CD4-positive, alpha-beta memory T cell (primary cell): ENCODE measurements at regions not wholly inside any gene's neighbourhood (a gene's known extent, or its start where the extent isn't known, plus 50 kb on each side); places are given as distances from the start of the nearest gene placed in this dataset.

ENCODE experiments used
- CTCF ChIA-PET: fragments of 350-600 bp; sonication (Branson Sonifier 250); formaldehyde crosslinking; loops from one replicate; lab custom pipeline; 2021; ENCODE audit warnings: inconsistent platforms; ENCODE audit not compliant: partially characterized antibody; lab: Charles Lee
- POLR2A ChIA-PET: fragments of 350-600 bp; sonication (Branson Sonifier 250); formaldehyde crosslinking; loops from one replicate; lab custom pipeline; 2021; ENCODE audit not compliant: partially characterized antibody; lab: Charles Lee
- DNase-seq, 5 donors: peaks; one replicate each; pipeline versions ENCODE4 v3.0.0 to v3.0.0-alpha.2; 2020 to 2022; ENCODE audit warnings: mixed read lengths in 1 of 5
- H3K27ac ChIP-seq: one replicate; pipeline ENCODE4 v1.7.0; 2013; ENCODE audit warnings: low read depth, low read length
- H3K27me3 ChIP-seq: 2 replicates; pipeline ENCODE4 v1.7.0; 2013; ENCODE audit warnings: mild to moderate bottlenecking, low read length, moderate library complexity; ENCODE audit not compliant: insufficient read depth
- H3K36me3 ChIP-seq: 2 replicates; pipeline ENCODE4 v1.7.0; 2013; ENCODE audit warnings: mild to moderate bottlenecking, low read length, moderate library complexity; ENCODE audit not compliant: insufficient read depth
- H3K4me1 ChIP-seq: 2 replicates; pipeline ENCODE4 v1.7.0; 2013; ENCODE audit warnings: mild to moderate bottlenecking, low read length, moderate library complexity; ENCODE audit not compliant: insufficient read depth
- H3K4me3 ChIP-seq, 2 donors: one replicate each; pipeline ENCODE4 v1.7.0; 2013; ENCODE audit warnings: low read length in 2 of 2, mild to moderate bottlenecking in 1 of 2
- H3K9me3 ChIP-seq, 2 donors: one replicate each; pipeline ENCODE4 v1.7.0; 2013; ENCODE audit warnings: low read length in 2 of 2, control low read depth in 1 of 2; ENCODE audit not compliant: control insufficient read depth in 1 of 2
- H3K27ac Mint-ChIP-seq, 7 donors: one replicate each; pipeline ENCODE4 v1.8.0; 2020 to 2021; ENCODE audit warnings: mixed read lengths in 7 of 7, mild to moderate bottlenecking in 6 of 7, inconsistent platforms in 3 of 7, moderate library complexity in 3 of 7
- H3K27me3 Mint-ChIP-seq, 2 donors: one replicate each; pipeline ENCODE4 v1.8.0; 2020 to 2021; ENCODE audit warnings: mixed read lengths in 2 of 2
- H3K36me3 Mint-ChIP-seq, 2 donors: one replicate each; pipeline ENCODE4 v1.8.0; 2020 to 2021; ENCODE audit warnings: mixed read lengths in 2 of 2, inconsistent platforms in 1 of 2, mild to moderate bottlenecking in 1 of 2
- H3K4me1 Mint-ChIP-seq, 4 donors: one replicate each; pipeline ENCODE4 v1.8.0; 2020 to 2021; ENCODE audit warnings: mixed read lengths in 4 of 4, mild to moderate bottlenecking in 1 of 4
- H3K4me3 Mint-ChIP-seq, 8 donors: one replicate each; pipeline ENCODE4 v1.8.0; 2020 to 2021; ENCODE audit warnings: mixed read lengths in 8 of 8, mild to moderate bottlenecking in 7 of 8, moderate library complexity in 6 of 8, inconsistent platforms in 3 of 8
- H3K9me3 Mint-ChIP-seq, 8 donors: one replicate each; pipeline ENCODE4 v1.8.0; 2020 to 2021; ENCODE audit warnings: mixed read lengths in 8 of 8, mild to moderate bottlenecking in 5 of 8, inconsistent platforms in 3 of 8, moderate library complexity in 1 of 8
- intact Hi-C: fragments of 100-400 bp; cut with micrococcal nuclease; formaldehyde crosslinking; loops from one replicate; pipeline ENCODE4 v1.15.1; 2023

- H3K27me3 ChIP-seq, result no peaks in the 10 kb centered on the region
- ChIA-PET CTCF (no interaction called here), POLR2A (no interaction called here)
- H3K9me3 Mint-ChIP-seq, result no peaks in the 10 kb centered on the region
- no peaks in the 10 kb centered on the region for H3K9me3 ChIP-seq
- H3K4me3 Mint-ChIP-seq, result no peak overlapping the region
- H3K36me3 ChIP-seq, result no peaks in the 10 kb centered on the region
- no peak for DNase-seq
- intact Hi-C loops, result no loop called here
- no peak overlapping the region for H3K27ac ChIP-seq
- no peaks in the 10 kb centered on the region for H3K36me3 Mint-ChIP-seq
- H3K4me1 Mint-ChIP-seq, result peaks cover 0 to 2% (median 0%) of the 10 kb centered on the region in 4 donors
- no peak overlapping the region for H3K27ac Mint-ChIP-seq
- no peak overlapping the region for H3K4me3 ChIP-seq
- H3K4me1 ChIP-seq, result no peaks in the 10 kb centered on the region
- H3K27me3 Mint-ChIP-seq, result peaks cover 4 to 14% of the 10 kb centered on the region in 2 donors
Measured at GRCh38 chr4:110309675-110310074, 111.3 kb upstream of the ELOVL6 start.

- no peak for DNase-seq
- no peaks in the 10 kb centered on the region for H3K9me3 ChIP-seq
- H3K36me3 ChIP-seq, result no peaks in the 10 kb centered on the region
- intact Hi-C loops, result no loop called here
- POLR2A ChIA-PET, result no interaction called here
- Mint-ChIP-seq H3K4me3 (no peak overlapping the region), H3K27me3 (peaks cover 6 to 16% of the 10 kb centered on the region in 2 donors), H3K9me3 (peaks cover 0 to 1% (median 0%) of the 10 kb centered on the region in 8 donors), H3K36me3 (no peaks in the 10 kb centered on the region), H3K27ac (no peak overlapping the region), H3K4me1 (no peaks in the 10 kb centered on the region)
- no peaks in the 10 kb centered on the region for H3K4me1 ChIP-seq
- no peak overlapping the region for H3K4me3 ChIP-seq
- CTCF ChIA-PET, result interaction anchor here (1.5 kb wide), 1 partner anchor 256 kb away, joined by 5 read pairs; no protein-coding TSS in a partner anchor
- H3K27ac ChIP-seq, result no peak overlapping the region
- no peaks in the 10 kb centered on the region for H3K27me3 ChIP-seq
Measured at GRCh38 chr4:110306303-110306702, 107.9 kb upstream of the ELOVL6 start.

GRCh38 chr4:110305455-110305854 is 107.0 kb upstream of the ELOVL6 start:
- Histone ChIP-seq H3K36me3 (no peaks in the 10 kb centered on the region), H3K9me3 (no peaks in the 10 kb centered on the region), H3K4me3 (no peak overlapping the region), H3K4me1 (no peaks in the 10 kb centered on the region), H3K27me3 (no peaks in the 10 kb centered on the region), H3K27ac (no peak overlapping the region)
- H3K27me3 Mint-ChIP-seq, result peaks cover 6 to 15% of the 10 kb centered on the region in 2 donors
- intact Hi-C loops, result no loop called here
- POLR2A ChIA-PET, result no interaction called here
- H3K36me3 Mint-ChIP-seq, result no peaks in the 10 kb centered on the region
- CTCF ChIA-PET, result no interaction called here
- no peak overlapping the region for H3K4me3 Mint-ChIP-seq
- no peak for DNase-seq
- H3K9me3 Mint-ChIP-seq, result peaks cover 0 to 1% (median 0%) of the 10 kb centered on the region in 8 donors
- H3K4me1 Mint-ChIP-seq, result no peaks in the 10 kb centered on the region
- no peak overlapping the region for H3K27ac Mint-ChIP-seq

GRCh38 chr4:110296892-110297291 is 98.5 kb upstream of the ELOVL6 start:
- Mint-ChIP-seq H3K4me1 (peaks cover 0 to 5% (median 4%) of the 10 kb centered on the region in 4 donors), H3K27ac (no peak overlapping the region), H3K4me3 (no peak overlapping the region), H3K36me3 (no peaks in the 10 kb centered on the region), H3K27me3 (peaks cover 6 to 13% of the 10 kb centered on the region in 2 donors), H3K9me3 (no peaks in the 10 kb centered on the region)
- intact Hi-C loops, result no loop called here
- H3K36me3 ChIP-seq, result no peaks in the 10 kb centered on the region
- no peaks in the 10 kb centered on the region for H3K27me3 ChIP-seq
- H3K4me3 ChIP-seq, result no peak overlapping the region
- no peaks in the 10 kb centered on the region for H3K9me3 ChIP-seq
- POLR2A ChIA-PET, result no interaction called here
- CTCF ChIA-PET, result interaction anchor here (1.3 kb wide), 1 partner anchor 10 kb away, joined by 3 read pairs; no protein-coding TSS in a partner anchor
- no peak for DNase-seq
- no peak overlapping the region for H3K27ac ChIP-seq
- no peaks in the 10 kb centered on the region for H3K4me1 ChIP-seq

GRCh38 chr4:110294165-110294564 is 95.8 kb upstream of the ELOVL6 start:
- no peak overlapping the region for H3K27ac ChIP-seq
- intact Hi-C loops, result no loop called here
- no peaks in the 10 kb centered on the region for H3K36me3 Mint-ChIP-seq

GRCh38 chr4:110292994-110293744 is 94.8 kb upstream of the ELOVL6 start:
- no peaks in the 10 kb centered on the region for H3K36me3 ChIP-seq
- Mint-ChIP-seq H3K27ac (peak overlapping the region in 1 of 7 donors; percentile 44), H3K36me3 (no peaks in the 10 kb centered on the region), H3K27me3 (peaks cover 11 to 17% of the 10 kb centered on the region in 2 donors), H3K9me3 (no peaks in the 10 kb centered on the region), H3K4me1 (peaks cover 0 to 5% (median 4%) of the 10 kb centered on the region in 4 donors), H3K4me3 (no peak overlapping the region)
- CTCF ChIA-PET, result no interaction called here
- H3K27me3 ChIP-seq, result no peaks in the 10 kb centered on the region
- no peaks in the 10 kb centered on the region for H3K9me3 ChIP-seq
- no peaks in the 10 kb centered on the region for H3K4me1 ChIP-seq
- H3K27ac ChIP-seq, result no peak overlapping the region
- DNase-seq, result no peak
- intact Hi-C loops, result no loop called here
- no peak overlapping the region for H3K4me3 ChIP-seq
- POLR2A ChIA-PET, result no interaction called here

More at GRCh38 chr4:110294165-110294564, 95.8 kb upstream of the ELOVL6 start:
- Mint-ChIP-seq H3K4me1 (peaks cover 0 to 5% (median 4%) of the 10 kb centered on the region in 4 donors), H3K4me3 (no peak overlapping the region), H3K9me3 (no peaks in the 10 kb centered on the region), H3K27me3 (peaks cover 11 to 17% of the 10 kb centered on the region in 2 donors), H3K27ac (no peak overlapping the region)
- H3K9me3 ChIP-seq, result no peaks in the 10 kb centered on the region
- H3K4me3 ChIP-seq, result no peak overlapping the region
- ChIA-PET POLR2A (no interaction called here), CTCF (no interaction called here)
- H3K4me1 ChIP-seq, result no peaks in the 10 kb centered on the region
- H3K27me3 ChIP-seq, result no peaks in the 10 kb centered on the region
- DNase-seq, result no peak
- no peaks in the 10 kb centered on the region for H3K36me3 ChIP-seq

- POLR2A ChIA-PET, result no interaction called here
- Mint-ChIP-seq H3K9me3 (no peaks in the 10 kb centered on the region), H3K27ac (no peak overlapping the region), H3K27me3 (peaks cover 11% of the 10 kb centered on the region in 2 donors), H3K36me3 (no peaks in the 10 kb centered on the region), H3K4me1 (no peaks in the 10 kb centered on the region), H3K4me3 (no peak overlapping the region)
- no peak overlapping the region for H3K27ac ChIP-seq
- H3K4me1 ChIP-seq, result no peaks in the 10 kb centered on the region
- H3K4me3 ChIP-seq, result no peak overlapping the region
- no peaks in the 10 kb centered on the region for H3K9me3 ChIP-seq
- CTCF ChIA-PET, result no interaction called here
- no peak for DNase-seq
- H3K27me3 ChIP-seq, result no peaks in the 10 kb centered on the region
- no peaks in the 10 kb centered on the region for H3K36me3 ChIP-seq
- intact Hi-C loops, result no loop called here
Measured at GRCh38 chr4:110290511-110290910, 92.1 kb upstream of the ELOVL6 start.
